MCF 10A (cell line): ENCODE measurements at regions not wholly inside any gene's neighbourhood (a gene's known extent, or its start where the extent isn't known, plus 50 kb on each side); places are given as distances from the start of the nearest gene placed in this dataset.

ENCODE experiments used
- BruUV-seq: library from RNA; stranded (reverse); fragments of 400-500 nt; replicated peaks from 2 replicates; lab custom pipeline; 2021; lab: Mats Ljungman, UMichigan
- CTCF ChIA-PET: fragments of 300-600 bp; sonication (Branson Sonifier 250); formaldehyde crosslinking; extraction: SDS; loops from one replicate; lab custom pipeline; 2021; ENCODE audit warnings: antibody characterized with exemption, inconsistent platforms; lab: Yijun Ruan, JAX
- POLR2A ChIA-PET: fragments of 300-600, 350-650 bp; sonication (Branson Sonifier 250); formaldehyde crosslinking; extraction: SDS; loops from one replicate; lab custom pipeline; 2020; ENCODE audit warnings: antibody characterized with exemption, inconsistent platforms; lab: Yijun Ruan, JAX
- DNase-seq: peaks from one replicate; pipeline ENCODE4 v3.0.0-alpha.2; 2018; ENCODE audit not compliant: unreplicated experiment
- H3K27ac Mint-ChIP-seq: one replicate; pipeline ENCODE4 v1.8.0; 2022; ENCODE audit warnings: mild to moderate bottlenecking, low read depth, mixed read lengths; ENCODE audit not compliant: unreplicated experiment
- H3K27me3 Mint-ChIP-seq: one replicate; pipeline ENCODE4 v1.8.0; 2022; ENCODE audit warnings: mixed read lengths; ENCODE audit not compliant: insufficient read depth, unreplicated experiment
- H3K36me3 Mint-ChIP-seq: one replicate; pipeline ENCODE4 v1.8.0; 2022; ENCODE audit warnings: mild to moderate bottlenecking, moderate library complexity, mixed read lengths; ENCODE audit not compliant: insufficient read depth, unreplicated experiment
- H3K4me1 Mint-ChIP-seq: one replicate; pipeline ENCODE4 v1.8.0; 2022; ENCODE audit warnings: mixed read lengths; ENCODE audit not compliant: insufficient read depth, unreplicated experiment
- H3K4me3 Mint-ChIP-seq: one replicate; pipeline ENCODE4 v1.8.0; 2022; ENCODE audit warnings: mild to moderate bottlenecking, moderate library complexity, mixed read lengths; ENCODE audit not compliant: unreplicated experiment
- H3K9me3 Mint-ChIP-seq: one replicate; pipeline ENCODE4 v1.8.0; 2022; ENCODE audit warnings: mixed read lengths; ENCODE audit not compliant: unreplicated experiment
- CTCF ChIP-seq: fragments of 200-600 bp; IDR thresholded peaks from one replicate; pipeline ENCODE4 v1.8.0; 2022; ENCODE audit warnings: antibody characterized with exemption, mild to moderate bottlenecking; ENCODE audit not compliant: unreplicated experiment
- intact Hi-C: fragments of 100-400 bp; cut with micrococcal nuclease; formaldehyde crosslinking; loops from 2 replicates; pipeline ENCODE4 v1.14.1; 2022

- intact Hi-C loops, result loop anchor here (1.0 to 5.0 kb wide), 2 partner anchors 178 to 208 kb away; partner anchors contain the start of gene THBS1
- H3K36me3 Mint-ChIP-seq, result no peaks in the 10 kb centered on the region
- BruUV-seq, result no TSS peak
- POLR2A ChIA-PET, result interaction anchor here (0.6 to 2.7 kb wide), 10 partner anchors 10 to 212 kb away, joined by 3 to 27 read pairs (median 3); no protein-coding TSS in a partner anchor
- CTCF ChIA-PET, result interaction anchor here (0.6 to 1.3 kb wide), 6 partner anchors 9 to 338 kb away, joined by 3 to 6 read pairs (median 4); no protein-coding TSS in a partner anchor
- H3K27ac Mint-ChIP-seq, result no peak overlapping the region
- TF ChIP-seq CTCF, result no peak
- peaks cover 22% of the 10 kb centered on the region for H3K4me1 Mint-ChIP-seq
- H3K27me3 Mint-ChIP-seq, result no peaks in the 10 kb centered on the region
- peak; percentile 97 for DNase-seq
- no peak overlapping the region for H3K4me3 Mint-ChIP-seq
- no peaks in the 10 kb centered on the region for H3K9me3 Mint-ChIP-seq
Measured at GRCh38 chr15:39404767-39405181, 176.1 kb upstream of the THBS1 start.

- no TSS peak for BruUV-seq
Measured at GRCh38 chr15:39406485-39406884, 174.4 kb upstream of the THBS1 start.

GRCh38 chr15:39407116-39407515 lies 173.8 kb upstream of the THBS1 start:
- DNase-seq, result no peak
- Mint-ChIP-seq H3K4me3 (no peak overlapping the region), H3K4me1 (peaks cover 22% of the 10 kb centered on the region), H3K9me3 (peaks cover 6% of the 10 kb centered on the region), H3K36me3 (no peaks in the 10 kb centered on the region), H3K27ac (no peak overlapping the region), H3K27me3 (no peaks in the 10 kb centered on the region)
- no TSS peak for BruUV-seq
- TF ChIP-seq CTCF, result no peak
- CTCF ChIA-PET, result interaction anchor here (0.8 kb wide), 1 partner anchor 10 kb away, joined by 3 read pairs; no protein-coding TSS in a partner anchor
- POLR2A ChIA-PET, result interaction anchor here (1.2 kb wide), 1 partner anchor 11 kb away, joined by 4 read pairs; no protein-coding TSS in a partner anchor
- intact Hi-C loops, result loop anchor here (5.0 kb wide), 1 partner anchor 175 kb away; the partner anchor contains the start of gene THBS1

More at GRCh38 chr15:39406485-39406884, 174.4 kb upstream of the THBS1 start:
- H3K36me3 Mint-ChIP-seq, result no peaks in the 10 kb centered on the region
- no peak overlapping the region for H3K27ac Mint-ChIP-seq
- ChIA-PET CTCF (interaction anchor here (0.6 kb wide), 2 partner anchors 234 to 644 kb away, joined by 3 to 5 read pairs; no protein-coding TSS in a partner anchor), POLR2A (interaction anchor here (1.2 kb wide), 1 partner anchor 10 kb away, joined by 4 read pairs; no protein-coding TSS in a partner anchor)
- H3K27me3 Mint-ChIP-seq, result no peaks in the 10 kb centered on the region
- H3K4me3 Mint-ChIP-seq, result no peak overlapping the region
- TF ChIP-seq CTCF, result no peak
- intact Hi-C loops, result loop anchor here (5.0 kb wide), 1 partner anchor 176 kb away; the partner anchor contains the start of gene THBS1
- peaks cover 22% of the 10 kb centered on the region for H3K4me1 Mint-ChIP-seq
- DNase-seq, result no peak
- peaks cover 6% of the 10 kb centered on the region for H3K9me3 Mint-ChIP-seq

GRCh38 chr15:39409876-39410530 lies 170.9 kb upstream of the THBS1 start:
- peaks cover 4% of the 10 kb centered on the region for H3K4me1 Mint-ChIP-seq
- ChIA-PET CTCF (interaction anchor here (0.5 to 1.8 kb wide), 2 partner anchors 170 to 214 kb away, joined by 3 to 4 read pairs; no protein-coding TSS in a partner anchor), POLR2A (interaction anchor here (1.1 kb wide), 1 partner anchor 14 kb away, joined by 4 read pairs; no protein-coding TSS in a partner anchor)
- intact Hi-C loops, result loop anchor here (5.0 kb wide), 1 partner anchor 172 kb away; the partner anchor contains the start of gene THBS1
- no peaks in the 10 kb centered on the region for H3K27me3 Mint-ChIP-seq
- BruUV-seq, result no TSS peak
- H3K9me3 Mint-ChIP-seq, result peaks cover 6% of the 10 kb centered on the region
- DNase-seq, result no peak
- TF ChIP-seq CTCF, result no peak
- H3K27ac Mint-ChIP-seq, result no peak overlapping the region
- no peak overlapping the region for H3K4me3 Mint-ChIP-seq
- H3K36me3 Mint-ChIP-seq, result no peaks in the 10 kb centered on the region
